Renal pelvis (tissue), 1 donor: ENCODE measurements at regions not wholly inside any gene's neighbourhood (a gene's known extent, or its start where the extent isn't known, plus 50 kb on each side); places are given as distances from the start of the nearest gene placed in this dataset.

Experiments
- DNase-seq: peaks from one replicate; pipeline ENCODE4 v3.0.0-alpha.2; 2013

DNA sequence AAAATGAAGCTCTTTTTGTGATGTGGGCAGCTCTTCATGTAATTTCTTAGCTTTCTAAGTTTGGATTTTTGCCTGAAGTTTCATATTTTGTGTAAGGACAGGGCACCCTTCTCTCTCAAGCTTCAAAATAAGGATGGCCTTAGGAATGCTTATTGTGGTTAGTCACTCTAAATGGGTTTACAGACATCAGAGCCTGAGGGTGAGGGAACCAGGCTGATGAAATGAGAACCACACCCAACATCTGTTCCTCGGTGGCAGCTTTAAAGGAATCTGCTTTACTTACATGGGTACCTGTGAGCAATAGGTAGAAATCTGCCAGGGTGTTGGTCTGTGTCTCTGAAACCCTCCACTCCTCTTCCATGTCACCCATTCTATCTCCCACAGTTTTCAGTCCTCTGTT is 174.3 kb downstream of the EMX2 start:
- DNase-seq: no peak

DNA sequence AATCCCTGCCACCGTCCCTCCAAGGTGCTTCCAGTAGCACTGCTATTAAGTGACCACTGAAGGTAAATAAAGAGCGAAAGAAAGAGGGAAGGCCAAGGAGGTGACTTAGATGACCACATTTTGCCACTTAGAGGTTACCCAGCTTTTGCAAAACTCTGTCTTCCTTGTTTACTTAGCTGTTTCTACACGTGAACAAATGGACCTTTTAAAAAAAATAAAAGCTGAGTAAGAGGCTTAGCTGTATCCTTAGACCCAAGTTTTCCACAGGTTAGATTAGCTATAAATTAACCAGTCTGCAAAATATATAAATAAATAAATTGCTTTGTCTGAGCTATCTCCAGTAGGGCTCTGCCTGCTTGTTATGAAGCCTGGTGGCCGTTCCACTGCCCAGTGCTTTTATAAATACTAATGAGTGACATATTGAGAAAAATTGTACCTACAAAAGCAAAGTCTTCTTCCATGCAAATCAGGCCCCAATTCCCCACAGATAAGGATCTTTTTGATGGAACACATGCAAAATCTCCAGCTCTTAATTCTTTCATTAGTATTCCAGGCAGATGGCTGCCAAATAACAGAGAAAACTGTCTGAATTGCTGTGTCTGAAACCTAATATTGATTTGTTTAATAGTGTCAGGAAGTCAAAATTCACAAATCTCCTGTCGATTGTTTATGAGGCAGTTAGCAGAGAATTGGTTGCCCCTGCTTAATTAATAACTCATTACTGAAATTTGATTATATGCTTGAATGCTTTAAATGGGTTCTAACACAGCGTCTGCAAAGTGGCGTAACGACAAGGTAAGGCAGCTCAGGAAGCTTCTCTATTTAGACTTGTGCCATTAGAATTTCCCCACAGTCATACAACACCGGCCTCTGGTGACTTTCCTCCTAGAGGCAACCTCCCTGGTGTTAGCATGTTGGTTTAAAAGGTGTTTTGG is 176.7 kb downstream of the EMX2 start:
- DNase-seq: no peak

DNA sequence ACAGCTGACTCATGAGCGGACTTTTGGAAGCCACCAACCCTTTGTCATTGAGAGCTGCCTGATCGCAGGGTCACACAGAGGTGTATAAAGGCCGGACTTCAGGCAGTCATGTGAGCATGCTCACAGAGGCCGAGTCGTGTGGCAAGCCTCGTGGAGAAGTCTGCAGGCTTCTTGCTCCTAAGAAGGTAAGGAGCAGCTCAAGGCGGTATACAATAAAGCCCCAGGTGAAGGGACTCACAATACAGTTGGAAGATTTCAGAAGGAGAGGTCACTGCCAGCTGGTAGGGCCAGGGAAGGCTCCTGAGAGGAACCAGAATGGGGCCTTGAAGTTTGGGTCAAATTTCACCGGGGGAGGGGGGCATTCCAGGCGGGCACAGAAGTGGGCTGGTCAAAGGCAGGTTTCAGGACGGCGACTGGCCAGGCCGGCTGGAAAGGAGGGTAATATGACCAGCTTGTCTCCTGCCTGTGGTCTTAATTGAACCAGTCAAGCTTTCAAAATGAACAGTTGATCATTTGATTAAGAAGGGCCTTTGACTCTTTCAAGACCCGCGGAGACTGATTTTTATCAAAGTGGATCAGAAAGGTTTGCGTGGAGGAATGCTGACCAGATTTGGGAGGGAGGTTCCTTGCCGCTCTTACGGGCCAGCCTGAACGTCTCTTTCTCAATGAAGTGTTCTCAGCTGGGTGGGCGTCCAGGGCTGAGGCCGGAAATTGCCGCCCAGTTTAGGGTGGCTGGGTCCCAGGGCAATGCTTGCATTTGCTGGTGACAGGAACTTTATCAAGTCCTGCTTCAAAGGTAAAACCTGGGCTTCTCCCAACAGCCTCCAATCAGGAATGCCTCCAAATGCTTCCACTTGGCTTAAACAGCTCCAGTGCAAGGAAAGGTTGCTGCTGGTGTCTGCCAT is 178.6 kb downstream of the EMX2 start:
- peak; percentile 78 for DNase-seq

DNA sequence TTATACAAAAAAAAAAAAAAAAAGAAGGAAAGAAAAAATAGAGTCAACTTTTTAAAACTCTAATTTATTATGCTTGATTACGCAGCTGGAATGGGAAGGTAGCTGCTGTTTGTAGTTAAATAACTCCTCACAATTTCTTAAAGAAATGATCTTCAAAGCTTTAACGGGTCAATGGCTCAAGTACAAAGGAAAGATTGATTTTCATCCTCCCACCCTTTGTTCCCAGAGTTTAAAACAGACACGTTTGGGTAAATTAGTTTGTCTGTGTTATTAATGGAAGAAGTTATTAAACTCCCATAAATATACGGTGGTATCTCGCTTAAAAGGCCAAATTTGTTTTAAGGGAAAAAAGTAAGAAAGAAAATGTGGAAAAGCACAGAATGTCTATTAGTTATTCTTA is 179.3 kb downstream of the EMX2 start:
- no peak for DNase-seq

DNA sequence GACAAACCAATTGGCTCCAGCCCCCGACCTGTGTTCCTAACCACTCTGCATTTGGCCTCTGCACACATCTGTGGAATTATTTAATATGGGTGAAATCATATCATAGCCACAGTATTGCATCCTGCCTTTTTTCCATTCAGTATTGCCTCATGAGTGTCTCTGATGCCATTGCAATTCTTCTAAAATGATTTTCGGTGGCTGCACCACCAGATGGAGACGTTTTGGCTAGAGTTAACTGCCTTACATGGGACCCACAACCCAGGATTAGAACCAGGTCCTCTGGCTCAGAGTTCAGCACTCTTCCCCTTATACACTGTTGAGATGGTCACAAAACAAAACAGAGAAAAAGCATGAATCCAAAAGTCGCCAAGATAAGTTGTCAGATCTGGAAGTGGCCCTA is 180.8 kb downstream of the EMX2 start:
- no peak for DNase-seq

DNA sequence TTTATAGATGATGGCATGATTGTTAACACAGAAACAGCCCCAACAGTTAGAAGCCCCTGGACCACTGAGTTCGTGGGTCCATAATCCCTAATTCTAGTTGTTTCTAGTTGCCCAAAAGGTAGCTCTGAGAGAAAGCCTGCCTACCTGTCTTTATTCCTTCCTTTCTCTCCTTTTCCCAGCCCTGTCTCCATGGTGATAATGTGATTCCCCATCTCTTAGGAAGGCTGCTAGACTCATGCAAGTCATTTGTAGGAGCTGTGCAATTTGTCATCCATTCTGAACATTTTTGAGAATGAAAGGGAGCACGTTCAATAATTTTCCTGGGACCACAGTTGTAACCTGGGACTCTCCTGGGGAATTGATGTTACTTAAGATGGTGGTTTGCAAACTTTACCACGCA is 183.4 kb downstream of the EMX2 start:
- no peak for DNase-seq

DNA sequence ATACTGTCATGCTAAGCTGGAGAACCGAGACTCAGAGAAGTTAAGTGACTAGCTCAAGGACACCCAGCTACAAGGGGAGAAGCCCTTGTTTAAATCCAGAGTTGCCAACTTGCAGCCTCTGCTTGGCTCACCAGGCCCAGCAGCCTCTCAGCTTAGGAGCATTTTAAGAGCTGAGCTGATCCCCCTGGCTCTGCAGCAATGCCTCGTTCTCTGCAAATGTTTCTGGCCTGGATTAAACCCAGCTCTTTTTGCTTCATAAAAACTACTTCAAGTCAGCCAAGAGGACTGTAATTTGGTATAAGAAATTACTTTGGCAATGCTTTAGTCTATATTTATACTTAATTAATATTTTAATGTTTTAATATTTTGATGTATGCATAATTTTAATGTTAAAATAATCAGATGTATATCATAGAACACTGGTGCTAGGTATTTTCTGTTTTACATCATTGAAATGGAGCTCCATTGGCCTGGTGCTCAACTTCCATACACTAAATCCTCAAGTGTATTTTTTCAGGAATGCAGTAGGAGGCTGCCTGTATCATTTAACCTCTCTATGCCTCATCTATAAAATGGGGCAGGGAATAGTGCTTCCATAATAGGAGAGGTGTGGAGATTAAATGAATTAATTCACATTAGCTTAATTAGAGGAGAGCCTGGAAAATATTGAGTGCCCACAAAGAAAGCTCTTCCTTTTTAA is 184.2 kb downstream of the EMX2 start:
- no peak for DNase-seq

DNA sequence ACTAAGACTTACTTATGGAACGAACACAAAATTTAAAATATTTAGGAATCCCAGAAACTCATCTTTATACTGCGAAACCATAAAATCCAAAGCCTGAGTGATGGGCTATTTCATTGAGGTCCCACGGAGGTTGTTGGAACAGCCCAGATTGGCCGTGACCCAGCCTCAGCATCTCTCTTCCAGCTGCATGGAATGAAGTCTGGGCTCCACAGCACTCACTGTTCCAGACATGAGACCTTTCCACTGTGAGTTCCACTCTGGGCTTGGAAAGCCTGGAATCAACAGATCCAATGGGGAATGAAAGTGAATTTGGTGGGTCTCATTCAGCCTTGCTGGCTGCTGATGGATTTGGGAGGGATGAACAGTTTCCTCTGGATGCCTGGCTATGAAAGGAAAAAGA is 184.9 kb downstream of the EMX2 start:
- DNase-seq: no peak

DNA sequence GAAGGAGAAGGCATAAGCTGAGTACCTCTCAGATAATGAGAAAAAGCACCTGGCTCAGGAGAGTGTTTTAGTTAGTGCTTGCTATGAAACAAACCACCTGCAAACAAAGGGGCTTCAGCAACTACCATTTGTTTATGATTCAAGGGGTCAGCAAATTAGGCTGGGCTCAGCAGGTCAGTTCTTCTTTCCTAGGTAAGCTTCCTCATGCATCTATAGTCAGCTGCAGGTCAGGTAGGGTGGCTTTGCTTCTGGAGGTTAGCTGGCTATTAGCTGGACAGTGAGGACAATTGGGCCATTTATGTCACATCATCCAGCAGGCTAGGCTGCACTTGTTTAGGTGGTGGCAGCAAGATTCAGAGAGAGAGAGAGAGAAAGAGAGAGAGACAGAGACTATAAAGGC is 185.5 kb downstream of the EMX2 start:
- DNase-seq: no peak

DNA sequence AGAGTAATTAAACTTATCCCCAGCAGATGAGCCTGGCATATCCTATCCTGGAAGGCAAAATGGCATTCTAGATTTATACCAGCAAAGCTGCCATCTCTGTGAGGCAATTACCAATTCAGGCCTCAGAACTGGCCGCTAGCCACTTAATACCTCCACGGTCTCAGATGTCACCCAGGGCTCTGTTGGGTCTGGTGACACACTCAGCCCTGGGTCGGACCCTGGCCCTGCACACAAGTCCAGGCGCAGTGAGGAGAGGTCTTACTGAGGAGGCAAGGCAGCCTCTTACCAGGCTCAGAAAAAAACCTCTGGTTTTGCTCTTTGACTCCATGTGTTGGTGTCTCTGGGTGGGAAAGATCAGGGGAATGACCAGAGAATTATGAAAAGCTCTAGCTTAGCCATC is 186.6 kb downstream of the EMX2 start:
- DNase-seq: no peak

DNA sequence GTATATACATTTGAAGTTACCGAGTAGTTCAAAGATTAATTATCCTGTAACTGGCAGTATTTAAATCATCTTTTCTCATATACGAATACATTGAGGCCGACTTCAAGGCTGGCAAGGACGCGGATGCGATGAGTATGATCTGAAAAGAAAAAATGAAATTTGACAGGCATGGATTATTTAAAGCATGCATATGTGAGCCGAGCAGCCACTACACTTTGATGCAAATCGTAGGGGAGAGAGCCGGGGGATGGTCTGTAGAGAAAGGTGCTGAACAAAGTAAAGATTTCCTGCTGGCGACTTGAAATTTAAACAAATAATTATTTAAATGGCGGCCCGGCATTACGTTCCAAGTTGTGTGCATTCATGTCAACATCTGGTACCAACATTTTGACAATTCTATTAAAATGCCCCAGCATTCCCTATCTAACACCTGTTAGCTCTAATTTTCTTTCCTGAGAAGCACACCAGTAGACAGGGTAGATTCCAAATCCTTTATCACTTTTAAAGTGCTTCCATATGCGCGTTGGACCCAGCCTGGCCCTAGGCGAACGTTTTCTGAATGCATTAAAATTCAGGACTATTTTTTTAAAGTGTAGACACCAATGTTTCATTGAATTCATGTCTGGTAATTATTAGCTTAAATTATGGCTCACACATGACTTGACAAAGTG is 188.7 kb downstream of the EMX2 start:
- DNase-seq: no peak

DNA sequence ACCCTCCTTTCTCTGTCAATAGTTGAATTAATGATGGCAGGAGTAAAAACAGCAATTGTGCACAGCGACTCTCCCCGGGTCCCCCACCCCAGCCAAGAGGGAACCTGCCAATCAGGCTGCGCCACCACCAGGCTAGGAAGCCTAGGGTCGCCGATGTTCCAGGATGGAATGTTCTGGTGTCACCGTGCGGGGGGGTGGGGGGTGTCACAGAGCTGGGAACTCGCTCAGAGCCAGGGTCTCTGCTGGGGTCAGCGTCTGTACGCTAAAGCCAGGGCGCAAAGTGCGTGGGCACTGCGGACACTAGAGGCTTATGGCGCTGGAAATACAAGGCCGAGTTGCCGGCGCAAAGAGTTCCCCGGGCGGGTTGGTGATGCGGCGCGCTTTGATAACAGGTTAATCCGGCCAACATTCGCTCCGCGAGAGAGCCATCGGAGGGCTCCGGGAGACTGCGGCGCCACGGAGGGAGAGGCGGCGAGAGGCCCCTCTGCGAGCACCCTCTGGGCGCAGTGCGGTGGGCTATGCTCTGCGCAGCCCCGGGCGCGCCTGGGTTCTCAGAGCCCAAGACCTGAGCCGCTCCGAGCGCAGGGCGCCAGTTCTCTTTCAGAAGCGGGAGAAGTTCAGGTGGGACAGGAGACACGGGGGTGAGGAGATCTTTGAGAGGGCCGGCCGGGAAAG is 192.3 kb downstream of the EMX2 start:
- DNase-seq: peak; percentile 41

DNA sequence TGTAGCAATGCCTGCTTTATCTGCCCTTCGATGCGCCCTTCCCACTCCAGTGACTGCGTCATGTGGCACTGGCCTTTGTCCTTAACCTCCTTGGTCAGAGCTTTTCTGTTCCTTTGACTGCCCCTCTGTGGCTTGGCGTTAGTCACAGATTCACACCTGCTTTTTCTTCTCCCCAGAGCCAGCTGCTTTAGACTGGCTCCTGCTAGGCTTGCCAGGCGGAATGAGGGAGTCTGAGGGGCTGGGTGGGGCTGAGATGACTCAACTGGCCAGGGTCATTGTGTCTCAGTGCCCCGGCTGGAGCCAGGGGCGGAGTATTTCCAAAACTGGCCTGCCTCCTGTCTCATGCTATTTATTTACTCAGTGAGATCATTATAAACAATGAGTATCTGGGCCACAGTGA is 194.1 kb downstream of the EMX2 start:
- DNase-seq: no peak

DNA sequence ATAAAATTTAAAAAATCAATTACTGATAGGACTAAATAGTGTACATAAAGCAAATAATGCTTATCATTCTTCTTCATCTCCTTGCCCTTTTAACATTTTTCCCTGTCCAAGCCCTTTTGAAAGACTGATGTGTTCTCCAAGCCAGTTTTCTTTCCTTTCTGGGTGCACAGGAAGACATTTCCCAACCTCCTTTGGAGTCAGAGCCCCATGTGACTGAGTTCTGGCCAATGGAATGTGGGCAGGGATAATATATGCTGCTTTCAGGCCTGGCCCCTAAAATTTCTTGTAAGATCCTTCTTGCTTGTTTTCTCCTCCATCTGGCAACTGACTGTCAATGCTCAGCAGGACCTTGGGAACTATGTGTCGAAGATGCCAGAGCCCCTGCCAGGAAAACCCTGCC is 197.5 kb downstream of the EMX2 start:
- DNase-seq: no peak

DNA sequence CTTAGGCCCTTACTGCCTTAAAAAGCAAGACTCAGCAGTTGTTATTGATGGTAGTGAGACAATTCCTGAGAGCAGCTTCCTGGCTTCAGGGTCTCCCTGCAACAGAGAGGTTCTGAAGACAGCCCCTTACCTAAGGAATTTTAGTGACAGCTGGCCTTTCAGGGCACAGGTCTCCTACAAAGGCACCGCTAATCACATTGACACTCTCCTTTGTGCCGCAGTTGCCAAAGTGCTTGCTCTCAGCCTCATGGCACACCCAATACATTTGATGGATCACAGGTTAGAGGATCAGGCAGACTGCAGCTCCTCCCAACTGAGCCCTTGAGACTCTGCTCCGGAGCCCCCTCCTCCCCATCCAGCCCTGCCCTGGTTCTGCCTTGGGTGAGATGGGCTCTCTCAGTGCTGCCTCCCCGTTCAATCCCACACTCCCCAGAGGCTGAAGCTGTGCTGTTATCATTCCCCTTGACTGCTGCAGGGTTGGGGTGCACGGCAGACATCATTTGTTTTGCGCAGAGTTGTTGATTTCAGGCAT is 198.2 kb downstream of the EMX2 start:
- no peak for DNase-seq

DNA sequence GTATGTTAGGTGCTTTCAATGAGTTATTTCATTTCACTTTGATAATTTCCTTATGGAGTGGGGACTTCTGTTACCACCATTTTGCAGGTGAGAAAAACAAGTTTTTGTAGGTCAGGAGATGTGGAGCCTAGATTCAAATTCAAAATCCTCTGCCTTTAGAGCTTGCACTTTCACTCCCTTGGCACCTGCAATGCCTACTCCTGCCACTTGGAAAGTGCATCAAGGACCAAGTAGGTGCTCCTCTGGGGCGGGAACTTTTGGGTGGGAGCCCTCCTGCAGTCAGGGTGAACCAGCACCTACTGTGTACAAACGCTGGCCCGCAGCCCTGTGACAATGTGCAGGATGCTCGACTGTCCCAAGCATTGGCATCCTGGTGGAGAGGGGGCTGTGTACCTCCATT is 199.0 kb downstream of the EMX2 start:
- no peak for DNase-seq

DNA sequence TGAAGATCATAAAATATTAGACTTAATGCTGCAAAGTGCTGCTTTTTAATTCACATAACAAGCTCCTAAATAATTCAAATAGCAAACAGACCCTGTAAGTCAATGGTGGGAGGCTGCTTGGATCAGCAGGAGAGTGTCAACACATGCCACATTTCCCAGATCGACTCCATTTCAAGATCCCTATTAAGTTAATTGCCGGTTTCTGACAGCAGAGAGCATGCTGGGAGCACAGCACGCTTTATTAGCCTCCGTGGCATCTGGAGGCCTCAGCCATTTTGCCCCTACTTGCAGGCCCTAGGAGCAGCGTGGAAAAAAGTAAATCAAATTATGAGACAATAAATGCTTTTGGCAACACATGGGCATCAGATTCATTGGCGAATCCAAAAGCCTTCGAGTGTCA is 201.0 kb downstream of the EMX2 start:
- no peak for DNase-seq

DNA sequence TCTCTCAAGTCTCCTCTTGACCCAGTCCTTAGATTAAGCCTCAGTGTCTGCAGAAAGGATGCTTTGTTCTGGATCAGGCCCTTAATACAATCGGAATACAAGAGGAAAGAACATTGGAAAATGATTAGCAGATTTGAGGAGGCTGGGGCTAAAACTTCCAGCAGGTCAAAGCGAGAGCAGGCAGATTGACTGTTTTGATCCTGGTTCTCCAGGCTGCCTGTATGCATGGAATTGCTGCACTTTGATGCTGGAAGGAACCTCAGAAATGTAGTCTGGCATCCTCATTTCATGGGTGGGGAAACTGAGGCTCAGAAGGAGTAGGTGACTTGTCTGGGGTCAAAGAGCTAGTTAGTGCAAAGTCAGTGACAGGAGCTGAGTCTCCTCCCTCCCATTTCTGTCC is 202.8 kb downstream of the EMX2 start:
- no peak for DNase-seq

DNA sequence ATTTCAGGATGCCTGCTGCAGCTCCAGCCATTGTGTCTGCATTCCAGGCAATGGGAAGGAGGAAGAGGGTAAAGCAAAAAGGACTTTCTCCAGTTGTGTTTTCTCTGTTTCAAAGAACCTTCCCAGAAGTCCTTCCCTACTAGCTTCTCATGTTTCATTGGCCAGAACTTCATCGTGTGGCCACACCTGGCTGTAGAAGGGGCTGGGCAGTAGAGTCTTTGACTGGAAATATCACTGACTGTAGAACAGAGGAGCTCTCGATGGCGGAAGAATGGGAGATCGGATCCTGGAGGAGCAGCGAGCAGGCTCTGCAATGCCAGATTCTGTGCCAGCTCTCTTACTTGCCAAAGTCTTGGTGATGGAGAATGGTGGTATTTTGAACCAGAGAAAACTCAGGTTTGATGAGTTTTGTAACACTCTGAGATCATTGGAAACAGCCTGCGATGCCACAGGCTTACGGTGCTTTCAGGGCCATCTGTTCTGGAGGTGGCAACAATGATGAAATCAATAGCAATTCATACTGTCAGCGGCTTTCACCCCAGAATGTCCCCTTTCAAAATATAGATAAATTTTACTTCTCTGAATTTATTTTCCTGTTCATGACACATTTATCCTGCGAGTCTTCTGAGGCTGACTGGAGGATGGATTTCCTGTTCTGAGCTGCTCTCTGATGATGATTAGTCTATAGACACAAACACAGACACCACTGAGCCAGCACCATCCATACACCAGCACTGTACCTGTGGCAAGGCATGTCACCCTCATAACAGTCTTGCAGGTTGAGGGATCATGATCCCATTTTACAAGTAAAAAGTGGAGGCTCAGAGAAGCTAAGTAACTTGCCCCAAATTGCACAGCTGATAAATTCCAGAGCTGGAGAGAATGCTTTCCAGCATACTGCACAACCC is 204.2 kb downstream of the EMX2 start:
- DNase-seq: no peak

DNA sequence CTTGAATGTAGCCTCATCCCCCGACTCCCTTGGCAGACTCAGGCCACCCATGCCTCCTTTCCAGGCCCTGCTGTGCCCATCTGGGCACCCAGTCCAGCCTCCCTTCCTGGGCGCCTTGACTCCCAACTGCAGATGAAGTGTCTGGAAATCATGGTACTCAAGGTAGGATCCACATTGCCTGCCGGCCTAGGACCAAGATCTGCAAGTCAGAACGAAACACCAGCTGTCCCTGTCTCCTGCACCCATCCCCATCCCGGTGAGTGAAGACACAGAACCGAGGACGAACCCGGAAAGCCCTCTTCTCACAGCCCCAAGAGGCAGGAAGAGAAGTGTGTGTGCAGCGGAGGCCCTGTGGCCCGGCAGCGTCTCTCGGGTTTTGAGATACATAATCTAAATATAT is 205.1 kb downstream of the EMX2 start:
- no peak for DNase-seq
